ENCODE measurements at regions not wholly inside any gene's neighbourhood (a gene's known extent, or its start where the extent isn't known, plus 50 kb on each side); places are given as distances from the start of the nearest gene placed in this dataset.
A peak's percentile ranks its signal among the peaks of the same experiment; 100 is the strongest.
"Not testable (repeated sequence)": the region's sequence is repeated elsewhere in the genome, so short reads cannot be mapped to it uniquely, and the experiment has no call there.

- peaks cover 0 to 15% (median 11%) of the 10 kb centered on the region in 4 donors for H3K9me3 ChIP-seq
- peak; percentile 45 for DNase-seq (ENCODE audit: extremely low spot score)
- intact Hi-C loops (cut with DNase I); H3K27ac ChIP-seq (replicated peaks in 1 of 4); H3K4me3 ChIP-seq; H3K4me1 ChIP-seq; H3K36me3 ChIP-seq; H3K27me3 ChIP-seq: not testable (repeated sequence)
- whole genome bisulfite sequencing, result 38% methylated on average over 3 of the region's 4 CpGs
Observed at GRCh38 chr13:16201202-16201601, 2980.4 kb downstream of the TUBA3C start.

- DNase-seq (ENCODE audit: extremely low spot score); H3K4me3 ChIP-seq; intact Hi-C loops (cut with DNase I); H3K27ac ChIP-seq (replicated peaks in 1 of 4); H3K4me1 ChIP-seq; H3K27me3 ChIP-seq; H3K36me3 ChIP-seq: not testable (repeated sequence)
- peaks cover 0 to 55% (median 38%) of the 10 kb centered on the region in 4 donors for H3K9me3 ChIP-seq
- 46% methylated on average over 6 of the region's 6 CpGs for WGBS
Observed at GRCh38 chr13:16160609-16161008, 3021.0 kb downstream of the TUBA3C start.

- H3K27ac ChIP-seq (replicated peaks in 1 of 4); H3K4me3 ChIP-seq; H3K4me1 ChIP-seq; H3K27me3 ChIP-seq; DNase-seq (ENCODE audit: extremely low spot score); H3K36me3 ChIP-seq; intact Hi-C loops (cut with DNase I): not testable (repeated sequence)
- H3K9me3 ChIP-seq, result peaks cover 0 to 55% (median 33%) of the 10 kb centered on the region in 4 donors
- 7% methylated on average over 2 of the region's 5 CpGs for WGBS
Observed at GRCh38 chr13:16158958-16159357, 3022.7 kb downstream of the TUBA3C start.

GRCh38 chr13:16158016-16158415, 3023.6 kb downstream of the TUBA3C start:
- H3K4me1 ChIP-seq; intact Hi-C loops (cut with DNase I); H3K27me3 ChIP-seq; DNase-seq (ENCODE audit: extremely low spot score); H3K4me3 ChIP-seq; H3K36me3 ChIP-seq; H3K27ac ChIP-seq (replicated peaks in 1 of 4): not testable (repeated sequence)
- H3K9me3 ChIP-seq, result peaks cover 0 to 50% (median 28%) of the 10 kb centered on the region in 4 donors
- 70% methylated on average over 6 of the region's 6 CpGs for WGBS

GRCh38 chr13:16152849-16153248, 3028.8 kb downstream of the TUBA3C start:
- WGBS, result 63% methylated on average over 8 of the region's 8 CpGs
- H3K27me3 ChIP-seq; DNase-seq (ENCODE audit: extremely low spot score); H3K36me3 ChIP-seq; H3K4me1 ChIP-seq; H3K4me3 ChIP-seq; H3K27ac ChIP-seq (replicated peaks in 1 of 4); intact Hi-C loops (cut with DNase I): not testable (repeated sequence)
- peaks cover 0 to 49% (median 29%) of the 10 kb centered on the region in 4 donors for H3K9me3 ChIP-seq

- DNase-seq (ENCODE audit: extremely low spot score); H3K27me3 ChIP-seq; H3K36me3 ChIP-seq; H3K4me3 ChIP-seq; H3K4me1 ChIP-seq; intact Hi-C loops (cut with DNase I); H3K27ac ChIP-seq (replicated peaks in 1 of 4): not testable (repeated sequence)
- H3K9me3 ChIP-seq, result peaks cover 0 to 43% (median 28%) of the 10 kb centered on the region in 4 donors
- WGBS, result 56% methylated on average over 7 of the region's 7 CpGs
Observed at GRCh38 chr13:16151296-16151695, 3030.3 kb downstream of the TUBA3C start.

GRCh38 chr13:16149415-16149814, 3032.2 kb downstream of the TUBA3C start:
- whole genome bisulfite sequencing, result 74% methylated on average over 4 of the region's 10 CpGs
- intact Hi-C loops (cut with DNase I); H3K4me3 ChIP-seq; H3K27ac ChIP-seq (replicated peaks in 1 of 4); H3K36me3 ChIP-seq; H3K27me3 ChIP-seq; DNase-seq (ENCODE audit: extremely low spot score); H3K4me1 ChIP-seq: not testable (repeated sequence)
- peaks cover 0 to 53% (median 40%) of the 10 kb centered on the region in 4 donors for H3K9me3 ChIP-seq

- H3K4me1 ChIP-seq; H3K27ac ChIP-seq (replicated peaks in 1 of 4); H3K36me3 ChIP-seq; intact Hi-C loops (cut with DNase I); H3K27me3 ChIP-seq: not testable (repeated sequence)
- DNase-seq (ENCODE audit: extremely low spot score), result peak; percentile 83
- Histone ChIP-seq H3K4me3 (peak overlapping the region in 1 of 4 donors; percentile 0), H3K9me3 (peaks cover 0 to 45% (median 37%) of the 10 kb centered on the region in 4 donors)
- 51% methylated on average over 4 of the region's 5 CpGs for WGBS
Observed at GRCh38 chr13:16145652-16146051, 3036.0 kb downstream of the TUBA3C start.

GRCh38 chr13:16141361-16141760, 3040.3 kb downstream of the TUBA3C start:
- H3K4me1 ChIP-seq; intact Hi-C loops (cut with DNase I); H3K4me3 ChIP-seq; H3K27ac ChIP-seq (replicated peaks in 1 of 4); H3K36me3 ChIP-seq; H3K27me3 ChIP-seq: not testable (repeated sequence)
- H3K9me3 ChIP-seq, result peaks cover 6 to 35% (median 30%) of the 10 kb centered on the region in 4 donors
- peak; percentile 89 for DNase-seq (ENCODE audit: extremely low spot score)
- WGBS, result 54% methylated on average over 9 of the region's 10 CpGs

- H3K4me3 ChIP-seq; intact Hi-C loops (cut with DNase I); H3K4me1 ChIP-seq; H3K36me3 ChIP-seq; H3K27me3 ChIP-seq; H3K27ac ChIP-seq (replicated peaks in 1 of 4): not testable (repeated sequence)
- peaks cover 6 to 25% (median 15%) of the 10 kb centered on the region in 4 donors for H3K9me3 ChIP-seq
- DNase-seq (ENCODE audit: extremely low spot score), result peak; percentile 70
- 45% methylated on average over 2 of the region's 2 CpGs for WGBS
Observed at GRCh38 chr13:16136846-16137245, 3044.8 kb downstream of the TUBA3C start.

- DNase-seq (ENCODE audit: extremely low spot score), result not testable (repeated sequence)
Observed at GRCh38 chr13:16128675-16129074, 3052.9 kb downstream of the TUBA3C start.

GRCh38 chr13:16113391-16113790, 3068.2 kb downstream of the TUBA3C start:
- peak; percentile 72 for DNase-seq (ENCODE audit: extremely low spot score)
- H3K27ac ChIP-seq (replicated peaks in 1 of 4); H3K4me3 ChIP-seq; H3K36me3 ChIP-seq; H3K4me1 ChIP-seq; intact Hi-C loops (cut with DNase I); H3K27me3 ChIP-seq: not testable (repeated sequence)
- 45% methylated on average over 6 of the region's 6 CpGs for WGBS
- H3K9me3 ChIP-seq, result peaks cover 0 to 28% (median 18%) of the 10 kb centered on the region in 4 donors

More at GRCh38 chr13:16128675-16129074, 3052.9 kb downstream of the TUBA3C start:
- H3K4me1 ChIP-seq; H3K27me3 ChIP-seq; H3K36me3 ChIP-seq; H3K4me3 ChIP-seq; intact Hi-C loops (cut with DNase I); H3K27ac ChIP-seq (replicated peaks in 1 of 4): not testable (repeated sequence)
- peaks cover 0 to 25% (median 18%) of the 10 kb centered on the region in 4 donors for H3K9me3 ChIP-seq
- WGBS, result 56% methylated on average over 6 of the region's 6 CpGs
